HG02571 (cell line): ENCODE measurements at regions not wholly inside any gene's neighbourhood (a gene's known extent, or its start where the extent isn't known, plus 50 kb on each side); places are given as distances from the start of the nearest gene placed in this dataset.

Source experiments
- ATAC-seq: cut with Tn5 transposase; IDR thresholded peaks from one replicate; pipeline ENCODE4 v1.9.1; 2021; ENCODE audit warnings: mild to moderate bottlenecking, moderate library complexity; ENCODE audit not compliant: unreplicated experiment

DNA sequence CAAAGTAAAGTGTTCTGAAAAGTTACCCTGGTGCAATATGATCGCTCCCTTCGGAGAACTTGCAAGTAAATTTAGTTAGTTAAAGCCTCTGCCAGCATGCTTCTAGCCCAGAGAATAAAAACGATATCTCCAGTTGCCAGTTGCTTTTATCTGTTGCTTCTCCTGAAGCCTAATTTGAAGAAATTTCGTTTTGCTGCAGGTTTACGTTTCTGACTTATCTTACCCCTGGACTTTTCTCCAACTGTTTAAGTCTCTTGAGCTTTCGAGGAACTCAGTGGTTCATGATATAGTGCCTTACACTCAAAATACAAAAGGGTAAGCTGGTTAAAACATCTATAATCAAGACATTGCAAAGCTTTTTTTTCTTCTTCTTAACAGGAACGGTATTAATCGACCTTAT is 131.1 kb downstream of the FAM161A start:
- no peak for ATAC-seq

DNA sequence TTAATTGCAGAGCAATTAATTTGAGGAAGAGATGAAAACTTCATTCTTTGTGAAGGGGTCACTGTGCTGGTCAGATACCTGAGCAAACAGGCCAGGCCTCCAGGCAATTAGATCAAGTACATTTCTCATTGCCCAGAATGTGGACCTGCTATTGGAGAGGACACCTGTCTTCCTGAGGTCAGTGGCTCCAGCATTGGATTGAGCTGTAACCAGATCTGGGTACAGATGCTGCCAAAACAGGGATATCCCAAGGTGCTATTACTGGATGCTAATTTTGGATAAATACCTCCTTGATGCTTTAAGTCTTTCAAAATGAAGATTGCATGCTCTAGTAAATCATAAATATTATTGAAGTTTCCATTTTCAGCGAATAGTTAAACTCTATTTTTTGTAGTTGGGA is 131.5 kb downstream of the FAM161A start:
- ATAC-seq, result no peak

DNA sequence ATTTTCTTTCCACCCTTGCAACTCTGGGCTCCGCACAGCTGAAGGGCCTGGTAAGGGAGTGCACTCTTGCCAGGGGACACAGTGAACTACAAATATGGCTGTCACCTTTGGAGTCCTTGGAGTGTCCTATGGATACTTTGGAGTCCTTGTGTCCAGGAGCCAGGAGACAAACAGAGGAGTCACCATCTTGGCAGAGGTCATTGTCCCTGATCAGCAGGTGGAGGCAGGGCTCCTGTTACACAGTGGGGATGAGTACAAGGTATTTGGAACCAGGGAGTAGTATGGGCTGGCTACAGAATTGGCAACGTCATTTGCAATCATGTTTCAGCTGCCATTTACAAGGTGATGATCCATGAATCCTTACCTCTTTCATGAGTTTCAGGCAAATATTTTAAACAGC is 132.5 kb downstream of the FAM161A start:
- no peak for ATAC-seq

DNA sequence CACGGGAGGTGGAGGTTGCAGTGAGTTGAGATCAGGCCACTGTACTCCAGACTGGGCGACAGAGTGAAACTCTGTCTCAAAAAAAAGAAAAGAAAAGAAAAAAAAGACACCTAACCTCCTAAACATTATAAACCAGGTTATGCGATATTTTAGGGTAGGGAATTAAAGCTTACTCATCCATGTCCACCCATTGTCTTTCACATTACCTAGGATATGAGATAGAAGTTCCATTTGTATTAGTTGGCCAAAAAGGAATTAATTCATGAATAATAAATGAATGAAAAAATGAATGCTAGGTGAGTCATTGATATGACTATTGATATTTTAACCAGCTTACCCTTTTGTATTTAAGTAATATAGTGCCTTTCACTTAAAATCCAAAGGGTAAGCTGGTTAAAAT is 132.9 kb downstream of the FAM161A start:
- no peak for ATAC-seq

DNA sequence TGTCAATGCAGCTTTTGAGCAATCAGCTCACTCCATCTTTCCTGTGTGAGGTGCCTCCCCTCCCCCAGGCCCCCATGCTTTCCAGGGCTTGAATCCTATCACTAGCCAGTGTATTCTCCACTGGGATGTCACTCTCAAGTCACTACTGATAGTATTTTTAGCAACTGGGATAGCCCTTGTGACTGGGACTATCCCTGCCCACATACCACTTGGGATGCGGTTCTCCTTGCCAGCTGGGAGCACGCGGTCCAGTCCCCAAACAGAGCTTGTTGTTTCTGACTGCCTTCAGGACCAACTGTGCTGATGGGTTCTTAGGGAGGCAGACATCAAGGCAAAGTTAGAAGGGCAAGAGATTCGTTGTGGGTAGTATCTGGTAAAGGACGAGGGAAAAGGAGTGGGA is 134.9 kb downstream of the FAM161A start:
- ATAC-seq, result no peak

DNA sequence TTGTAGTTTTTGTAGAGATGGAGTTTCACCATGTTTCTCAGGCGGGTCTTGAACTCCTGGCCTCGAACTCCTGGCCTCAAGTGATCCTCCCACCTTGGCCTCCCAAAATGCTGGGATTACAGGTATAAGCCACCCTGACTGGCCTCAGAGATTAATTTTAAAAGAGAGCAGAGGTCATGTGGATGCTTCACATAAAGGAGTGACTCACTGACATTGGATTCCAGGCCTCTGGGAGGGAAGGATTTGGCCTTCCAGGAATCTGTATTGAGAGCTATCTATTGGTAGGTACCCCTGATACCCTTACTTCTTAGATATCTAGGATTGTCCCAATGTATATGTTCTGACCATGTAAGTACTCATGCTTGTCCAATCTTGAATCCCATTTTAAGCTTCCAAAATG is 138.4 kb downstream of the FAM161A start:
- no peak for ATAC-seq

DNA sequence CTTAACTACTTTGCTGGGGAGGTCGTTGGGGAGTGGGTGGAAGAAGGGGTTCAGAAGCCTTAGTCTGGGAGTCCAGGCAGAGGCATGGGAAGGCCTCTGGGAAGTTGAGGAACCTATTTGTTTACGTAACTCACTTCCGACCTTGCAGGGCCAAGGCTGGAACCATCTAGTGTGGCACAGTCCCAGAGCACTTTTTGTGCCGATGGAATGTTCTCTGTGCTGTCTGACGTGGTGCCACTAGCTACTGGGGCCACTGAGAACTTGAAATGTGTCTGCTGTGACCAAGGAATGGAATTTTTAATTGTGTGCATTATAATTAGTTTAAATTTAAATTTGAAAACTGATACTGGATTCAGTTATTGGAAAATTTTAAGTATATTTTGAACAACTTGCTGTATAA is 139.7 kb downstream of the FAM161A start:
- ATAC-seq, result no peak

DNA sequence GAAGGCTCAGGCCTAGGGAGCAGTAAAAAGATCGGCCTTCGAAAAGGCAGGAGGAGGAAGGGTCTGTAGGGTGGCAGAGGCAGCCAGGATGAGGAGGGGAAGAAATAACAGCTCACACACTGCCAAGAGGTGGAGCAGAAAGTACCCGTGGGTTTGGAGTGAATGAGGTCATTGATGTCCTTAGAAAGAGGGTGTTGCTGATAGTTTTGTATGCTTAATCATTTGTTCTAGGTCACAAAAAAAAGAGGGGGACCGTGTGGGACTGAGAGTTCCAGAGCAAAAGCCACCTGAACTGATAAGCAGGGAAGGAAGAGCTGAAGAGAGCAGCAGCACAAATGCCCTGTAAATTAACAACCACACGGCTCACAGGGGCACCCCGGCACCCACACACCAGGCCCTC is 140.4 kb downstream of the FAM161A start:
- ATAC-seq, result no peak

DNA sequence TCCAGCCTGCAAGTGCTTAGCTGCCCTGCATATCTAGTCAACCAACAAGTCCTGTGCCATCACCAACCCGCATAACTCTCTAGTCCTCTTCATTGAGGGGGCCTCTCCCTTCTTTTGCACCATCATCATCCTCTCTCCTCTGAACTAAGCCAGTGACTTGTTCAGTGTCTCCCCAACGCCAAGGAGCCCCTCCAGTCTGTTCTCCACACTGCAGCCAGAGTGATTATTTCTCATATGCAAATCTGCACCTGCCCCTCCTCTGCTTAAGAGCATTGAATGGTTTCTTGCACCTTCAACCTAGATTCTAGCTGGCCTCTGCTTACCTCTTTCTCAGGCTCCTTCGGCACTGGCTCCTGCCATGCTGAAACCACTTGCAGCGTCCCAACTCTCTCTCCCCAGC is 141.8 kb downstream of the FAM161A start:
- no peak for ATAC-seq

DNA sequence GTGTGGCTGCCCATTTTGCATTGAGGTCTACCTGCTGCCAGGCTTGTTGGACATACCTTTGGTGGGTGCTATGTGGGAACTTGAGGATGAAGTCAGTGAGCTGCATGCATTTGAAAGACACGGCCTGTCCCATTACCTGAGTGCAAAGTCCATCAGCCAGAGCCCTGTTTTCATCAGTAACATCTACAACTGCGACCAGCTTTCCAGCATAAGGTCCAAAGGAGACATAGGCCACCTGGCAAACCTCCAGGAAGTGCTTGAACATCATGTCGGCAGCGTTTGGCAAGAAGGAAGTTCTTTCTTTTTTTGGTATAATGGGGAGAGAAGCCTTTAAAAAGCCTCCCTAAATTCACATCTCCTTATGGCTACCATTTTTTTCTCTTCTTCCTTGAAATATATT is 143.1 kb downstream of the FAM161A start:
- no peak for ATAC-seq

DNA sequence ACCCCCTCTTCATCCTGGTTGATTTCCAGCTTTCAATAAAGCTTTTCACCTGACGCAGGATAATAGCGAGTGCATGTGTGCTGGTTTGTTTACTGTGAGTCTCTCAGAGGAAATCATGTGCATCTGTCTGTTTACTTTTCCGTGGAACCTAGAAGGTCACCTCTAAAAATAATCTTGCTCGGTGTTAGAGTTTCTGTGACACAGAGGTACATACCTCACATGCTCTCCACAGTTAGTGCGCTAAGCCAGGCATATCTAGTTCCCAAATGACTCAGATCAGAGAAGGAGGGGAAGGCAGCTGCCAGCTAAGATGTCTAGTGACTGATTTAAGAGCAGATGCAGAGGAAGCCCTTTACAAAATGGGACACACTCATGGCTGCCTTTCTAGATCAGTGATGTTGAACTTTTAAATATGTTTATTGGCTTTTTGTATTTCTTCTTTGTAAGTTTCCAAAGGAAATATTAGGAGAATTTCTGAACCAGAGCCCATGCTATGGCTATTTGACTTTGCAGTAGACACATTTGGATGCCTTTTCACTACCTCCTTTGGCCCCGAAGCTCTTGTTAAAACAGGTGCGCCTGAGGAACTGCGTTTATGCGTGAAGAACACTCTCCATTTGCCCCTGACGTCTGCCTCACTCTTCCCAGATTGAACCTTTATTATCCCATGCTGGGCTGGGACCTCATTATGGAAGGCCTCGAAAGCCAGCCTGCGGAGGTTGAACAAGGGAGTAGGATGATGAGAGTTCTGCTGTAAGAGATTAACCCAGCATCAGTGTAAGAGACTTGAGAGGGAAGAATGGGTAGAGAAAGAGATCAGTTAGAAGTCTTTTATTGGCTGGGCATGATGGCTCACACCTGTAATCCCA is 145.6 kb downstream of the FAM161A start:
- ATAC-seq, result peak; percentile 96

DNA sequence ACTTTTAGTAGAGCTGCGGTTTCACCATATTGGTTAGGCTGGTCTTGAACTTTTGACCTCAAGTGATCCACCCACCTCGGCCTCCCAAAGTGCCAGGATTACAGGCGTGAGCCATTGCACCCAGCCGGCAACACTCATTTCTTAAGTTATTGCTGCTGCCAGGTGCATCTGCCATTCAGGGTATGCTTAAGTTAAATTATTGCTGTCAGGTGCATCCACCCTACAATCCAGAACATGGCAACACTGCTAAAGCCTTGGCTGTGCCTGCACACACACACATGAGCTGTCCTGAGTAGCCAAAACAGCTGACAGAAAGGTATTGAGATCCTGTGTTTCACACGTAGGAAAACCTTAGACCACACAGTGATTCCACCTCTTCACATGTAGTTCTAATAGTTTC is 148.2 kb downstream of the FAM161A start:
- no peak for ATAC-seq

DNA sequence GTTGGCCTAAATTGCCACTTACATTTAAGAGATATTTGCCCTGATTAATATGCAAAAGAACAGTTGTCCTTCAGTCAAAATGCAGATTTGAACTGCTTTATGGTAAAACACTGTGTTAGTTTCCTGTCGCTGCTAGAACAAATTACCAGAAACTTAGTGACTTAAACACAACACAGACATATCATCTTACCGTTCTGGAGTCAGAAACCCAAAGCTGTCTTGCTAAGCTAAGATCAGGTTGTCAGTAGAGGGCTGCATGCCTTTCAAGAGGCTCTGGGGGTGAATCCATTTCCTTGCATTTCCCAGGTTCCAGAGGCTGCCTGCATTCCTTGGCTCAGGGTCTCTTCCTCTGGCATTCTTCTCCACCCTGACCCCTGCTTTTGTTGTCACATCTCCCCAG is 149.5 kb downstream of the FAM161A start:
- no peak for ATAC-seq

DNA sequence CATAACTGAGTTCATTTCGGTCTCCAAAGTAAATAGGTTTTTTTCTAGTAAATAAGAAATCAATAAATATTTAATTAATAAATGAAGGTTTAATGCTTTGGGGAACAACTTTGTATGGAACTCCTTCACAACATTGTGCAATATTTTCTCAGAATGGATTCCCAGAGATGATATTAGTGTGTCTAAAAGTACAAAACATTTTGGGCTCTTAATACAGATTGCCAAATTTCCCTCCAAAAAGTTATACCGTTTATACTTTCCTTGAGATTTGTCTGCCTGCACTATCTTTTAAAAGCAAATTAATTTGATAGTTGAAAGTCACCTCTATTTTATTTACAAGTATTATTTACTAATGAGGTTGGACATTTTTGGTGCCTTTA is 151.8 kb downstream of the FAM161A start:
- no peak for ATAC-seq

DNA sequence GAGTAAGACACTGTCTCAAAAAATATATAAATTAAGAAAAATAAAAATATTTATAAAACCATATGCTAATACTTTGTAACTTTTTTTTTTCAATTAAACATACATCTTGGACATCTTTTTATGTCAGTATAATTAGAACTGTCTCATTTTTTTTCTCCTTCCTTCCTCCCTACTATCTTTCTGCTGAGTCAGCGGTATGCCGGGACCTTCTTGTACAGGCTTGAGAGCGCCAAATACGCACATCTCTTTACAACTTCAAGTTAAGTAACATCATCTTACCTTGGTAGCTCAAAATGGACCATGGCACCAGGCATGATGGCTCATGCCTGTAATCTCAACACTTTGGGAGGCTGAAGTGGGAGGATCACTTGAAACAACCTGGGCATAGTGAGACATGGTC is 153.4 kb downstream of the FAM161A start:
- no peak for ATAC-seq

DNA sequence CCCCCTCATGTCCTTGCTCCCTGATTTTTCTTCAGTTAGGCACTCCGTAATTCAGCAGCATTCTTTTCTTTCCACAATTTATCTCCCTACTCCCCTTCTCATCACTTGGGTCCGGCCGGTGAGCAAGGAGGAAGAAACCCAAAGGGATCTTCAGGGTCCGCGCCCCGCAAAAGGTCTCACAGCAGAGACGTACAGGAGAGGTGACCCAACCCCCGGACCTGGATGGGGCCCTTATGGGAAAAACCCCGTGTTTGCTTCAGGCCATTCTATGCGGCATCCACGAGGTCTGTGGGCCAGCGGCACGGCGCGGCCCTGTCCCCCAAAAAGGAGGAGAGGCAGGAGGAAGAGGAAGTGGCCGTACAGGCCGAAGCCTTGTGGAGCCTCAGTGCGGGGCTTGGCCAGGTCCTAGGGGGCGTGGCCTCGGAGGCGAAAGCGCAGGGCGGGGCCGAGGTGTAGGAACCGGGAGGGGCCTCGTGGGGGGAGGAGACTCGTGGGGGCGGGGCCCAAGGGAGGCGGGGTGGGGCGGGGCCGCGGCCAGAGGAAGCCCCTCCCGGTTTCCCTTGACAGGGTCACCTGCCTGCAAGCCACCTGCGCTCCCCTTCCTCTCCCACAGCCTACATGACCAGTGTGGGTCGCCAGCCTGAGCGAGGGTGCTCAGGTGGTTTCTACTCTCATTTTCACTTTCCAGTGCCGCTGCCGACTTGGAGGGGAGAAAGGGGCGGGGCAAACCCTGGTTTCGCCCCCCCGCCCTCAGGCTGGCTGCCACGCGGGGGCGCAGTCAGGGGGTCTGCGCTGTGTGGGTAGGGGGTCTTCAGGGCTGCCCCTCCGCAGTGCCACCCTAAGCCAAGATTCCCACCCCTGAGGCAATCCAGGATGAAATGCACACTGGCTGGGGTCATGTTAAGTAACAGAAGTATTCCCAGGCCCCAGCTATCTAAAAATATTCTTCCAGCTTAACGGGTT is 156.4 kb upstream of the XPO1 start:
- ATAC-seq, result peak; percentile 92

DNA sequence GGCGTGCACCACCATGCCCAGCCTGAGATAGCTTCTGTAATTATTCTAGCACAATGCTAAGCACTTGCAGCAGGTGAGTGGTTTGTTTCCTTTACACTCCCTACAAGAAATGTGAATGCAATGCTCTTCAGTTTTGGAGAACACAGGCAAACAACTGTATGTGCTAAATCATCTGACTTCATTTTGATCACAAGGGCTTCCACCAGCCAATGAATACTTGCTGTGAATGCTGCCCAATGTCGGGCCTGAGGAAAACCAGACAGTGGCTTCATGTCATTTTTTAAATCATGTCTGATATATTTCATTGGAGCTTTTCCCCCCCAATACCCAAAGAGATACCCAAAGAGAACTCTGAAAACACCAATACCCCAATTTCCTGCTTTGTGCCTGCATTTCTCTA is 155.6 kb upstream of the XPO1 start:
- ATAC-seq, result no peak

DNA sequence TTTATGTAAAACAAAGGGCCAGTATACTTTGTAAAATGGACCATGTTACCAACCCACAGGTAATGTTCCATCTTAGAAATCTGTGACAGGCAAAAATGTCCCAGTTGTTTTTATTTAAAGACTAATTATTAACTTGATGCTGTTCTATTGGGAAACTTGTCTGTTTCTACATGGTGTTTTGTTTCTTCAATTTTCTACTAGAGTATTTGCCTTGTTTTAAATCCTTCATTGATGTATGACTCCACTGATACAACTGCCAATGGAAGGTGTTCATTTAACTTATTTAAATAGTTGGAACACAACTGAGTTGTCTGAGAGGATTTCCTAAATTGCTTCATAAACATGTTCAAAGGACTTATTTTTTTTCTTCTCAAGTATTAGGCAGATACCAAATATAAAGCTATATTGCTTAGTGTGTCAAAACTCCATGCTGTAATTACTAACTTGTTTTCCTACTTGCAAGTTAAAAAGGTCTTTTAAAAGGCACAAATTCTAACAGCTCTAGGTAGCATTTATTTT is 152.0 kb upstream of the XPO1 start:
- no peak for ATAC-seq

DNA sequence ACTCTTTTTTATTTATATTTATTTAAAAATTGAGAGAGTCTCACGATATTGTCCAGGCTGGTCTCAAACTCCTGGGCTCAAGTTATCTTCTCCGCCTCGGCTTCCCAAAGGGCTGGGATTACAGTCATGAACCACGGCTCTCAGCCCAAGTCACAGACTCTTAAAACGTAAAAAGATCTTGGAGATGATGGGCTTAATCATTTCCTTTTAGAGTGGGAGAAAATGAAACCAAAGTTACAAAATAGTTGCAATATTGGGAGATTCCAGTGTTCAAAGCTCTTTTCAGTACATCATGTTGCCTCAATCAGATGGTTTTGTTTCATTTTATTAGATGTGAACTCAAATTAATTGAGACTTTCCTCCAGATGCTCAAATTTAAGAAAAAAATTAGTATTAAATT is 151.4 kb upstream of the XPO1 start:
- ATAC-seq, result no peak

DNA sequence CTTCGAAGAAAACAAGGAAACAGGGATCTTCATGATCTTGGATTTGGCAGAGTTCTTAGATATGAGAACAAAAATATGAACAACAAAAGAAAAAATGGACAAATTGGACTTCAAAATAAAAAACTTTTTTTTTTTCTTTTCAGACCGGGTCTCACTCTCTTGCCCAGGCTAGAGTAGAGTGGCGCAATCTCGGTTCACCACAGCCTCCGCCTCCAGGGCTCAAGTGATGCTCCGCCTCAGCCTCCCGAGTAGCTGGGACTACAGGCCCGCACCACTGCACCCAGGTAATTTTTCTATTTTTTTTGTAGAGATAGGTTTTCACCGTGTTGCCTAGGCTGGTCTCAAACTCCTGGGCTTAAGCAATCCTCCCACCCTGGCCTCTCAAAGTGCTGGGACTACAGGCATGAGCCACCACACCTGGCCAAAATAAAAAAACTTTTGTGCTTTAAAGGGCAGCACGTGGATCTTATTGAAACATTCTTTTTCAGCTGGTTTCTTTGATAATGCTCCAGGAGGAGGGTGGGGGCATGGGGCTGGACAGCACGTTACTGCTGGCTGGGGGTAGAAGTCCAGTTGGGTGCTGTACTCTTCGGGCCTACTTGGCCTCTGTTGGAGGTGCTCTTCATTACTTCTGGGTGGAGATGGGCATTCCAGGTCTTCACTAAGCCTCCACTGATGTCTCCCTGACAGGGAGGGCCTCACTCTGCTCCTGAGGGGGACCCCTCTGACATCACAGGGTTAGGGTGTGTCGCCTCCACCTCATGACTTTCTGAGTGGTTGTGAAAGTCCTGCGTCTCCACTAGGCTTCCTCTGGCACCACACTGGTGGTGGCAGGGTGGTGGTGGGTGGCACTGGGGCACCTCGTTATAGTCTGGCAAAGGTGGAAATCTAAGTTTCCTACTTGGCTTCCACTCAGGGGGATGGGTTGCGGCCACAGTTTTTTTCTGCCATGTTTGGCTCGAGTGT is 150.5 kb upstream of the XPO1 start:
- ATAC-seq, result no peak

DNA sequence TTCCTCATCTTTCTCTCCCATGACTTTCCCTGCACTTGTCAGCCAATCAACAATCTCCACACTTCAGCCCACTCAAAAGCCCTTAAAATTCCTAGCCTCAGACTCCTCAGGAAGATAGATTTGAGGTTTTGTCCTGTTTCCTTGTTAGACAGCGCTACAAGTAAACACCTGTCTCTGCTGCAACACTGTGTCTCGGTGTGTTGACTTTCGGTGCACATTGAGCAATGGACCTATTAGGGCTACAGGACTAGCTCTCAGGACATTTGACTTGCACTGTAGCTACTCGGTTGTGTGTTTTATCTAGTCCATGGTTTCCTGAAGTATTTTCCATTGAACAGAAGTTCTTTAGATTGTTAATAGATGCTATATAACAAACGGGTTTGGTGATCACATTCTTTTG is 140.9 kb upstream of the XPO1 start:
- no peak for ATAC-seq
